GM10248 (cell line): ENCODE measurements at regions not wholly inside any gene's neighbourhood (a gene's known extent, or its start where the extent isn't known, plus 50 kb on each side); places are given as distances from the start of the nearest gene placed in this dataset.
"Not testable (repeated sequence)": the region's sequence is repeated elsewhere in the genome, so short reads cannot be mapped to it uniquely, and the experiment has no call there.

Source experiments
- CTCF ChIA-PET: fragments of 300-600 bp; sonication (Branson Sonifier 250); formaldehyde crosslinking; extraction: SDS; loops from one replicate; lab custom pipeline; 2021; ENCODE audit warnings: antibody characterized with exemption; lab: Yijun Ruan, JAX
- POLR2A ChIA-PET: fragments of 350-650 bp; sonication (Branson Sonifier 250); formaldehyde crosslinking; extraction: SDS; loops from one replicate; lab custom pipeline; 2020; ENCODE audit warnings: antibody characterized with exemption; lab: Yijun Ruan, JAX
- DNase-seq: peaks from one replicate; pipeline ENCODE4 v3.0.0; 2012; ENCODE audit errors: extremely low spot score
- TF ChIP-seq, protein P1 (sequence below): IDR thresholded peaks from 2 replicates; pipeline ENCODE4 v1.5.1; 2012; ENCODE audit warnings: mild to moderate bottlenecking, low read depth; ENCODE audit errors: extremely low read depth, missing control alignments, control extremely low read depth

DNA sequence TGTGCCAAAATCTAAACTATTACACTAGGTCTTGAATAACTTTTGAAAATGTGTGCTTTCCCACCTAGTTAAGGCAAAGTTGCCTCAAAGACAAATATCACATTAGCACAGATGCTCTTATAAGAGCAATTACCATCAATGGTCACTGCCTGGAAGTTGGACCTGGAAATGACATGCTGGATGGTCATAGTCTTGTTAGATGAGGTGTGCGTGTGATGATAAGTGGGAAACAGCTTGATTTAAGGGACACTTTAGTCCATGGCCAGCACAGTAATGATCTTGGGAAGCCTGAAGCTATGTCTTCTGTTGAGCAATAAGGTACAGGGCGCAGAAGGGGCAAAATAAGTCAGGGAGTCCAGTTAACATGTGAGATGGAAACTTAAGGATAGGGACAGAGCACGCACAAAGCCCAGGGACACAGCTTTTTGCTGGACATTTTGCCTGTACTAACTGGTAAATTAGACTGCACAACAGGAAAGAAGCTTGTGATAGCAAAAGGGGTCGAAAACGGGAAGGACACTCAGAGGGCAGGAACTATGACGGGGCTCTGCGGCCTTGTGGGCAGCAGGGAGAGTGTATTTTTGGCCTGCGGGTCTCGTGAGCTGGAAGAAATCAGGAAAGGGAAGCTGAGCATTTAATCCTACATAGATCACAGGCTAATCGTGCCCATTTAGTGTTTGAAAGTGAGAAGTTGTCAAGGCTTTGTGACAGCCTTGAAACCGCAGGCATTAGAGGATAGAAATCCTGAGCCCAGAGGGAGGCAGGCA, 66.7 kb upstream of the BMP2 start:
- TF ChIP-seq, protein P1, sequence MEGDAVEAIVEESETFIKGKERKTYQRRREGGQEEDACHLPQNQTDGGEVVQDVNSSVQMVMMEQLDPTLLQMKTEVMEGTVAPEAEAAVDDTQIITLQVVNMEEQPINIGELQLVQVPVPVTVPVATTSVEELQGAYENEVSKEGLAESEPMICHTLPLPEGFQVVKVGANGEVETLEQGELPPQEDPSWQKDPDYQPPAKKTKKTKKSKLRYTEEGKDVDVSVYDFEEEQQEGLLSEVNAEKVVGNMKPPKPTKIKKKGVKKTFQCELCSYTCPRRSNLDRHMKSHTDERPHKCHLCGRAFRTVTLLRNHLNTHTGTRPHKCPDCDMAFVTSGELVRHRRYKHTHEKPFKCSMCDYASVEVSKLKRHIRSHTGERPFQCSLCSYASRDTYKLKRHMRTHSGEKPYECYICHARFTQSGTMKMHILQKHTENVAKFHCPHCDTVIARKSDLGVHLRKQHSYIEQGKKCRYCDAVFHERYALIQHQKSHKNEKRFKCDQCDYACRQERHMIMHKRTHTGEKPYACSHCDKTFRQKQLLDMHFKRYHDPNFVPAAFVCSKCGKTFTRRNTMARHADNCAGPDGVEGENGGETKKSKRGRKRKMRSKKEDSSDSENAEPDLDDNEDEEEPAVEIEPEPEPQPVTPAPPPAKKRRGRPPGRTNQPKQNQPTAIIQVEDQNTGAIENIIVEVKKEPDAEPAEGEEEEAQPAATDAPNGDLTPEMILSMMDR: no peak
- POLR2A ChIA-PET: no interaction called here
- CTCF ChIA-PET: no interaction called here
- no peak for DNase-seq

GRCh38 chr20:6699921-6700562, 67.4 kb upstream of the BMP2 start:
- ChIA-PET POLR2A (no interaction called here), CTCF (no interaction called here)
- TF ChIP-seq, protein P1: no peak
- DNase-seq: no peak

DNA sequence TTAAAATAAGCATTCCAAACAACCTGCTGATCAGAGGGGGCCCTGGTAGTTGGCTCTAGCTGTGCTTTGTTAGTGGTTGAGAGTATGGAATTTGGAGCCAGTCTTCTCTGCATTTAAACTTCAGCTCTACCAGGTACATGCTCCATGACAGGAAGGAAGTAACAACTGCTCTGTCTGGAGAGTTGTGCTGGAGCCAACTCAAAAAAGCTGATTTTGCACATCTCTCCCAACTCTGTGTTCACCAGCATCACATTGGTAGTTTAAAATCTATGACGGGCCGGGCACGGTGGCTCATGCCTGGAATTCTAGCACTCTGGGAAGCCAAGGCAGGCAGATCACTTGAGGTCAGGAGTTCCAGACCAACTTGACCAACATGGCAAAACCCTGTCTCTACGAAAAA, 68.8 kb upstream of the BMP2 start:
- POLR2A ChIA-PET: no interaction called here
- CTCF ChIA-PET: interaction anchor here (1.5 kb wide), 1 partner anchor 115 kb away, joined by 3 read pairs; no protein-coding TSS in a partner anchor

DNA sequence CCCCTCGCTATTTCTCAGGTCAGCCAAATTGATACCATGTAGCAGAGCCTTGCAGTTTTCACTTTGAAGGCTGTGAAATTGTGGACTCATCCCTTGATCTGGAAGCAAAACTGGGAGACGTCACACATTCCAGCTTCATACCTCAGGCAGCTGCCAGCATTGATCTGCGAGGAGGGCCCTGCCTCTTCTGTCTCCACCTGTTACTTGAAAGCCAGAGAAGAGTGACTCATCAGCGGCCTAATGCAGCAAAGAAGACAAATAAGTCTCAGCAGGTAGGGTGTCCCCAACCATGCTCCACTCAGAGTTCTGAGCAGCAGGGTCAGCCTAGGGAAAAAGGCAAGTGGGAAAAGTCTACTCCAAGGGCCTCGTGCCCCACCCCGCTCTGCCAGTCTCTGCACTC, 69.4 kb upstream of the BMP2 start:
- TF ChIP-seq, protein P1: no peak
- POLR2A ChIA-PET: no interaction called here
- CTCF ChIA-PET: interaction anchor here (1.5 kb wide), 1 partner anchor 114 kb away, joined by 3 read pairs; no protein-coding TSS in a partner anchor
- DNase-seq: no peak

More for the DNA sequence above, 68.8 kb upstream of the BMP2 start:
- TF ChIP-seq, protein P1: no peak
- no peak for DNase-seq

- CTCF ChIA-PET: interaction anchor here (1.5 kb wide), 1 partner anchor 114 kb away, joined by 3 read pairs; no protein-coding TSS in a partner anchor
Observed at GRCh38 chr20:6697228-6697972, 70.1 kb upstream of the BMP2 start.

GRCh38 chr20:6696001-6696400, 71.5 kb upstream of the BMP2 start:
- ChIA-PET CTCF (no interaction called here), POLR2A (no interaction called here)
- no peak for DNase-seq
- TF ChIP-seq, protein P1: no peak

More at GRCh38 chr20:6697228-6697972, 70.1 kb upstream of the BMP2 start:
- TF ChIP-seq, protein P1: no peak
- DNase-seq: no peak
- POLR2A ChIA-PET: no interaction called here

- POLR2A ChIA-PET, DNase-seq: not testable (repeated sequence)
- CTCF ChIA-PET: interaction anchor here (0.7 kb wide), 1 partner anchor 14 kb away, joined by 4 read pairs; no protein-coding TSS in a partner anchor
Observed at GRCh38 chr20:6693808-6694198, 73.7 kb upstream of the BMP2 start.
